Naive B cell (primary cell): ENCODE measurements at regions not wholly inside any gene's neighbourhood (a gene's known extent, or its start where the extent isn't known, plus 50 kb on each side); places are given as distances from the start of the nearest gene placed in this dataset.

Experiments used
- ATAC-seq, 2 donors: fragments of 150-1000 bp; cut with Tn5 transposase; 2 replicates each; pipeline ENCODE4 v1.10.0; 2021; ENCODE audit warnings: low read depth in 2 of 2, mild to moderate bottlenecking in 2 of 2, moderate library complexity in 2 of 2
- DNase-seq: peaks from one replicate; pipeline ENCODE4 v3.0.0; 2022
- H3K27ac Mint-ChIP-seq, 6 donors: one replicate each; pipeline ENCODE4 v1.8.0; 2020 to 2022; ENCODE audit warnings: mild to moderate bottlenecking in 6 of 6, mixed read lengths in 6 of 6, moderate library complexity in 5 of 6, inconsistent platforms in 2 of 6
- H3K27me3 Mint-ChIP-seq, 3 donors: one replicate each; pipeline ENCODE4 v1.8.0; 2021 to 2022; ENCODE audit warnings: mixed read lengths in 3 of 3, mild to moderate bottlenecking in 1 of 3
- H3K36me3 Mint-ChIP-seq, 2 donors: one replicate each; pipeline ENCODE4 v1.8.0; 2020 to 2022; ENCODE audit warnings: mixed read lengths in 2 of 2, inconsistent platforms in 1 of 2, mild to moderate bottlenecking in 1 of 2
- H3K4me1 Mint-ChIP-seq, 3 donors: one replicate each; pipeline ENCODE4 v1.8.0; 2020 to 2022; ENCODE audit warnings: mixed read lengths in 3 of 3, inconsistent platforms in 1 of 3, mild to moderate bottlenecking in 1 of 3, moderate library complexity in 1 of 3
- H3K4me3 Mint-ChIP-seq, 8 donors: one replicate each; pipeline ENCODE4 v1.8.0; 2020 to 2022; ENCODE audit warnings: mild to moderate bottlenecking in 8 of 8, mixed read lengths in 8 of 8, moderate library complexity in 8 of 8, inconsistent platforms in 2 of 8
- H3K9me3 Mint-ChIP-seq, 7 donors: one replicate each; pipeline ENCODE4 v1.8.0; 2020 to 2022; ENCODE audit warnings: mixed read lengths in 7 of 7, mild to moderate bottlenecking in 5 of 7, inconsistent platforms in 2 of 7, moderate library complexity in 1 of 7

DNA sequence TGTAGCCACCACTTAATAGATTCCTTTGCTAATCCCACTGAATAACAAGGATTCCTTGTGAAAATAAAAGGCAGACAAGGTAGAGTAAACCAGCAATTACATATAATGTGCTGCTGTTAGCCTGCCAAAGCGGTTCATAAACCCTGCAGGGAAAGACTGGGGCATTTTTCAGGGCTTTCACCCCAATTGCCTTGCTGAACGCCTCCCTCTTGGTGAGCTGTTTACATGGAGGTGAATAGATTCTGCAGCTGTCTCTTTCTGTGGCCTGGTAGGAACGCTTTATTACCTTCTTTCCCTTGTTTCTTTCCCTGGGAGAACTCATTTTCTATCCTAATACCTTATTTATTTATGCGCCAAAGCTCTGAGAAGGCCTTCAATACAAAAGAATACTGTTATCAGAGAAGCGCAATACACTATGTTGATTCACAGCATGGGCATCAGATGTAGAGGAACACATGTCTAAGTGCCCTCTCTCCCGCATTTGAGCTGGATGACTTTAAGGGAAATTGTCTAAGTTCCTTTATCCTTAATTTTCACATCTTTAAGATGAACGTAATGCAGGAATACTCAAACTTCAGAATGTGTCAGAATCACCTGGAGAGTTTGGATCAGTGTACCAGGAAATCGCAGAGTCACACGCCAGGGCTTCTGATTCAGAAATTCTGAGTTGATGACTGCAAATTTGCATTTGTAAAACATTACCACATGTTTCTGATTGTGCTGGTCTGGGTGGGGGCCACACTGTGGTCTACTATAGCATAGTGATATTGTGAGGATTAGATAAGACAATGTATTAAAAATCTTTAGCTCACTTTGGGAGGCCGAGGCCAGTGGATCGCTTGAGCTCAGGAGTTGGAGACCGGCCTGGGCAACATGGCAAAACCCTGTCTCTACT, 1203.8 kb downstream of the SORCS3 start:
- peaks cover 0 to 5% (median 0%) of the 10 kb centered on the region in 7 donors for H3K9me3 Mint-ChIP-seq

GRCh38 chr10:105844241-105844640, 1203.2 kb downstream of the SORCS3 start:
- Mint-ChIP-seq H3K27me3 (no peaks in the 10 kb centered on the region), H3K4me3 (no peak overlapping the region), H3K9me3 (peaks cover 0 to 5% (median 0%) of the 10 kb centered on the region in 7 donors), H3K4me1 (no peaks in the 10 kb centered on the region), H3K27ac (no peak overlapping the region), H3K36me3 (no peaks in the 10 kb centered on the region)
- no peak for ATAC-seq
- no peak for DNase-seq

More for the DNA sequence above, 1203.8 kb downstream of the SORCS3 start:
- Mint-ChIP-seq H3K4me1 (no peaks in the 10 kb centered on the region), H3K27me3 (peaks cover 0 to 1% (median 0%) of the 10 kb centered on the region in 3 donors), H3K4me3 (no peak overlapping the region), H3K27ac (no peak overlapping the region), H3K36me3 (no peaks in the 10 kb centered on the region)
- no peak for ATAC-seq
- DNase-seq = no peak

- Mint-ChIP-seq H3K27me3 (no peaks in the 10 kb centered on the region), H3K36me3 (no peaks in the 10 kb centered on the region), H3K4me1 (no peaks in the 10 kb centered on the region), H3K9me3 (peaks cover 0 to 5% (median 0%) of the 10 kb centered on the region in 7 donors), H3K27ac (no peak overlapping the region), H3K4me3 (no peak overlapping the region)
- no peak for ATAC-seq
- no peak for DNase-seq
Observed at GRCh38 chr10:105843786-105844185, 1202.7 kb downstream of the SORCS3 start.

DNA sequence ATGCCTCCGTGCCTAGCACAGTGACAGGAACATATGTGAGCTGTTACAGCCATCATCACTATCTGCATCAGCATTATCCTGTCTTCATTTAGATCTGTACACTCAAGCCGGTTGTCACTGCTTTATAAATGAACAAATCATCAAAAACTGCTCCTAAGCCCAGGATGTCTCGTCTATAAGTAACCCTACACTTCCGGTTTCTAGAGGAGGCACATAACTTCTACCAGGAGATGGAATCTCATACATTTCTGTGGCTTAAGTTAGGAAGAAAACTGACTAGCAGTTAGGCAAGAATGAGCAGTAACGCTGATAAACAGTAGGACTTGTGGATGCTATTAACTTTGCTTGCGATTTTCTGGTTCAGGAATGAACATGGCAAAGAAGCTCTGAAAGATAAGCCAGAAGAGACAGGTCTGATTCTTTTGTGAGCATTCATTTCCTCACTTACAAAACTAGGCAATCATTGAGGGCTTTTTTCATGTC, 1199.2 kb downstream of the SORCS3 start:
- ATAC-seq = no peak
- Mint-ChIP-seq H3K27ac (no peak overlapping the region), H3K27me3 (no peaks in the 10 kb centered on the region), H3K36me3 (no peaks in the 10 kb centered on the region), H3K4me3 (no peak overlapping the region), H3K9me3 (no peaks in the 10 kb centered on the region), H3K4me1 (peaks cover 0 to 9% (median 8%) of the 10 kb centered on the region in 3 donors)
- DNase-seq = no peak

- DNase-seq (no peak), ATAC-seq (no peak)
- Mint-ChIP-seq H3K27ac (no peak overlapping the region), H3K36me3 (no peaks in the 10 kb centered on the region), H3K27me3 (no peaks in the 10 kb centered on the region), H3K9me3 (peaks cover 0 to 4% (median 0%) of the 10 kb centered on the region in 7 donors), H3K4me3 (peak overlapping the region in 4 of 8 donors; percentile 37 to 52 (median 42)), H3K4me1 (peaks cover 0 to 9% (median 8%) of the 10 kb centered on the region in 3 donors)
Observed at GRCh38 chr10:105838392-105838791, 1197.3 kb downstream of the SORCS3 start.

DNA sequence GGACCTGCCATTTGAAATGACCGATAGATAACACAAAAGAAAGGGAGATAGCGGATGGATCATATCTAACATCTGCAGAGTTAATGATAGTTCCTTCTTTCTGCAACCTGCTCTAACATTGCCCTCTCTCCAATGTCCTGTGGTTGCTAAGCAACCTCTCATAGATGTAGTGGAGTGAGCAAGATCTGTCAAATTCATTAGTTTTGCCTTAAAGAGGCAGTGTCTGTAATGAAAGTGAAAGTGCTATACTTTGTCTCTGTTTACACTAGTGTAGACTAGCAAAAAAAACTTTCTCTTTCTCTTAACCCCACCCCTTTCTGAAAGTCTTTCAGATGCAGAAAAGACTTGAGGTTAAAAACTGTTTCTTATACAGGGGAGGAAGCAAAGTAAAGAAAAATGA, 1196.9 kb downstream of the SORCS3 start:
- Mint-ChIP-seq H3K27ac (no peak overlapping the region), H3K27me3 (no peaks in the 10 kb centered on the region), H3K4me3 (peak overlapping the region in 6 of 8 donors; percentile 13 to 52 (median 38)), H3K9me3 (peaks cover 0 to 4% (median 0%) of the 10 kb centered on the region in 7 donors), H3K36me3 (no peaks in the 10 kb centered on the region), H3K4me1 (peaks cover 0 to 9% (median 8%) of the 10 kb centered on the region in 3 donors)
- DNase-seq = no peak
- ATAC-seq = peak; percentile 41 to 60

DNA sequence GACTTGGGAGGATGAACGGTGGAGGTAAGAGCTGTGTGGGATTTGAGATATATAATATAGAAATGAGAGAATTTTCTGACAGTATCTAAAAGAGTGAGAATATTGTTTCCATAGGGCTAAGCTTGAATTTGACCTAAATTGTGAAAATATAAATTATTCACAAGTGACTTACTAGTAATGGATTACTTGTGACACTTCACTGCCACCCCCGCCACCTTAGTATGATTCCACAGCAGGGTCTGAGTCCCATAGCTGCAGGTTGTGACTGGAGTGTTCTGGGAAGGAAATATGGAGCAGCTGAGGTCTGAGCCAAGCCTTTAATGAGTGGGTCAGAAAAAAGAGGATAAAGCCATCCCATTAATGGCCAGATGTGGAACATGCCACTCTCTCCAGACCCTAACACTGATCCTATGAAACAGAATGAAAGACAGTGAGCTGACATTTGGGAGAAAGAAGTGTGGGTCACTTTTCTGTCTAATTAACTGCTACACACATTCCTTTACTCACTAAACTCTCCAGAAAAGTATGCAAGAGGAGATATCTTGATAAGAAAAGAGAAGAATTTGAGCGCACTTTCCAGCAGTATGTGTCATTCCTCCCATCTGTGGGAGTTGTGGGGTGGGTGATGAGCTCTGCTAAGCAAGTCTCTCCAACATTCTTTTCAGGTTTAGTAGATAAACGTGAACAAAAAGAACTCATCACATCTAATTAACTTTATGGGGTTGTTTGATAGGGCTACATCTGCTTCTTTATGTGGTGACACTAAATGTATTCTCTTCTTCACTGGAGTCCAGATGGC, 1193.4 kb downstream of the SORCS3 start:
- H3K9me3 Mint-ChIP-seq = peaks cover 0 to 4% (median 2%) of the 10 kb centered on the region in 7 donors
- H3K4me1 Mint-ChIP-seq = peaks cover 0 to 9% (median 8%) of the 10 kb centered on the region in 3 donors
- H3K27ac Mint-ChIP-seq = no peak overlapping the region
- H3K4me3 Mint-ChIP-seq = no peak overlapping the region
- DNase-seq = no peak
- ATAC-seq = no peak
- H3K36me3 Mint-ChIP-seq = no peaks in the 10 kb centered on the region
- no peaks in the 10 kb centered on the region for H3K27me3 Mint-ChIP-seq

DNA sequence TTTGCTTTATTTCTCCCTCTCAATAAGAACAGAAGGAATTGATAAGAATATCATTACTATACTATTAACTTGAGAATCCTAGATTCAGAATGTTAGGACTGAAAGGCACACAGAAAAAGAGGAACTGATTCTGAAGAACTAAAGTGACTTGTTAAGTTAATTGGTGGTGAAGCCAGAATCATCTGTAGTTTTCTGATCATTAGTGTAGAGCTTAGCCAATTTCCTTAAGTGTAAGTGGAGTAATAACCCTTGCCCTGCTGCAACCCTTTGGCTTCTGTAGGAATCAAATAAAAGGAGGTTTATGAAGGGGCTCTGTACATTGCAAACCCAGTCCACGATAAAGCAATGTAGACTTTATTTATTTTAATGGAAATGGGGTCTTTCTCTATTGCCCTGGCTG, 1186.0 kb downstream of the SORCS3 start:
- no peak overlapping the region for H3K4me3 Mint-ChIP-seq
- no peaks in the 10 kb centered on the region for H3K36me3 Mint-ChIP-seq
- DNase-seq (no peak), ATAC-seq (no peak)
- no peaks in the 10 kb centered on the region for H3K27me3 Mint-ChIP-seq
- H3K27ac Mint-ChIP-seq = no peak overlapping the region
- H3K9me3 Mint-ChIP-seq = peaks cover 0 to 17% (median 2%) of the 10 kb centered on the region in 7 donors
- no peaks in the 10 kb centered on the region for H3K4me1 Mint-ChIP-seq

- H3K27ac Mint-ChIP-seq = no peak overlapping the region
- H3K9me3 Mint-ChIP-seq = peaks cover 2 to 7% (median 4%) of the 10 kb centered on the region in 7 donors
- H3K4me1 Mint-ChIP-seq = no peaks in the 10 kb centered on the region
- H3K36me3 Mint-ChIP-seq = no peaks in the 10 kb centered on the region
- H3K27me3 Mint-ChIP-seq = no peaks in the 10 kb centered on the region
- no peak overlapping the region for H3K4me3 Mint-ChIP-seq
- ATAC-seq (no peak), DNase-seq (no peak)
Observed at GRCh38 chr10:105807935-105808587, 1167.0 kb downstream of the SORCS3 start.

- H3K27ac Mint-ChIP-seq = no peak overlapping the region
- no peak for DNase-seq
- no peaks in the 10 kb centered on the region for H3K36me3 Mint-ChIP-seq
- H3K4me1 Mint-ChIP-seq = no peaks in the 10 kb centered on the region
- peaks cover 0 to 5% (median 3%) of the 10 kb centered on the region in 7 donors for H3K9me3 Mint-ChIP-seq
- H3K4me3 Mint-ChIP-seq = no peak overlapping the region
- no peaks in the 10 kb centered on the region for H3K27me3 Mint-ChIP-seq
- ATAC-seq = no peak
Observed at GRCh38 chr10:105803206-105803605, 1162.1 kb downstream of the SORCS3 start.

DNA sequence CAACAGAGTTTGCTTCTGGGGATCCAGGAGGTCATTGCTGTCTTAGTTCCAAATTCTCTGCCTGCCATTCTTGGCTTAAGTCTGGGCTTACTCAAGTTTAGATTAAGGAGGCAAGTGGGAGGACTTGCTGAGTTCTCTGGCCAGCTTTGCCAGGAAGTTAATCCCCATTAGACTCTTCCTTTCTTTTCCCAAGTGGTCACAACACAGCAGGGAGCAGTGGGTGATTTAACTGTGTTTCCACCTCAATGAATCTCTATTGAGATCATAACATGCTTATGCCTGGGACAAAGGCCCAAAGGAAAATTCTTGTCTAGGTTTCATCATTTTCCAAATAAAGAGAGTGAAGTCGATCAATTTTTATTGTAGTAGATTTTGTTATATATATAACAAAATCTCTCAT, 1159.6 kb downstream of the SORCS3 start:
- H3K27ac Mint-ChIP-seq = no peak overlapping the region
- no peak for ATAC-seq
- no peak overlapping the region for H3K4me3 Mint-ChIP-seq
- peaks cover 0 to 5% (median 2%) of the 10 kb centered on the region in 7 donors for H3K9me3 Mint-ChIP-seq
- no peak for DNase-seq
- peaks cover 0 to 4% (median 0%) of the 10 kb centered on the region in 3 donors for H3K27me3 Mint-ChIP-seq
- H3K36me3 Mint-ChIP-seq = no peaks in the 10 kb centered on the region
- H3K4me1 Mint-ChIP-seq = no peaks in the 10 kb centered on the region

GRCh38 chr10:105798328-105798889, 1157.3 kb downstream of the SORCS3 start:
- H3K4me3 Mint-ChIP-seq = no peak overlapping the region
- no peak overlapping the region for H3K27ac Mint-ChIP-seq
- DNase-seq = no peak
- H3K4me1 Mint-ChIP-seq = no peaks in the 10 kb centered on the region
- H3K27me3 Mint-ChIP-seq = peaks cover 0 to 4% (median 0%) of the 10 kb centered on the region in 3 donors
- ATAC-seq = no peak
- H3K36me3 Mint-ChIP-seq = no peaks in the 10 kb centered on the region
- H3K9me3 Mint-ChIP-seq = peaks cover 0 to 5% (median 2%) of the 10 kb centered on the region in 7 donors
